ENCODE measurements at regions not wholly inside any gene's neighbourhood (a gene's known extent, or its start where the extent isn't known, plus 50 kb on each side); places are given as distances from the start of the nearest gene placed in this dataset.

GRCh38 chr3:103589770-103590169, 1155.0 kb downstream of the ZPLD1 start:
- Histone ChIP-seq H3K9ac (ENCODE audit: low read length) (no peak overlapping the region), H3K4me3 (ENCODE audit: low read length) (no peak overlapping the region), H3K4me1 (ENCODE audit: control insufficient read depth, insufficient read depth, low read length) (no peaks in the 10 kb centered on the region), H3K9me3 (ENCODE audit: control insufficient read depth, low read length) (no peaks in the 10 kb centered on the region), H3K36me3 (ENCODE audit: control insufficient read depth, insufficient read depth, low read length) (no peaks in the 10 kb centered on the region), H3K27me3 (ENCODE audit: control insufficient read depth, insufficient read depth, low read length) (no peaks in the 10 kb centered on the region)

GRCh38 chr3:103600844-103601243, 1166.0 kb downstream of the ZPLD1 start:
- H3K27me3 ChIP-seq (ENCODE audit: control insufficient read depth, insufficient read depth, low read length) = no peaks in the 10 kb centered on the region
- H3K9me3 ChIP-seq (ENCODE audit: control insufficient read depth, low read length) = no peaks in the 10 kb centered on the region
- H3K36me3 ChIP-seq (ENCODE audit: control insufficient read depth, insufficient read depth, low read length) = no peaks in the 10 kb centered on the region
- no peak overlapping the region for H3K4me3 ChIP-seq (ENCODE audit: low read length)
- H3K9ac ChIP-seq (ENCODE audit: low read length) = no peak overlapping the region
- no peaks in the 10 kb centered on the region for H3K4me1 ChIP-seq (ENCODE audit: control insufficient read depth, insufficient read depth, low read length)

DNA sequence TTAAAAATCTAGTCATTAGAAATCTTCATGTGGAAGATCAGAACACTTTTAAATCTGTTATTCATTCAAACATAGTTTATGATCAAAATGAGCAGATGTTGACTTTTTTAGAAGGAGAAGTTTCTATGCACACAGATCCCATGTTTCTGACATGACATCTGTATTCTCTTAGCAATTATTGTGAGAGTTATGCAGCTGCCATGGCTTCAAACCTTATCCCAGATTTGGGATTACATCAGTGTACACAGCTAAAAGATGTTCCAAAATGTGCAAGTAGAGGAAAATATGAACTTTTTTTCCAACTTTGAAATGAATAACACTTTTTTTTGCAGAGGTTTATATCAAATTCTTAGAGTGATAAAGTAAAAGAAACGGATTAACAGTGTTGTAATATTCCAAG, 1166.9 kb downstream of the ZPLD1 start:
- no peaks in the 10 kb centered on the region for H3K9me3 ChIP-seq (ENCODE audit: control insufficient read depth, low read length)
- no peak overlapping the region for H3K9ac ChIP-seq (ENCODE audit: low read length)
- H3K27me3 ChIP-seq (ENCODE audit: control insufficient read depth, insufficient read depth, low read length) = no peaks in the 10 kb centered on the region

GRCh38 chr3:103609472-103609871, 1174.7 kb downstream of the ZPLD1 start:
- Histone ChIP-seq H3K27me3 (ENCODE audit: control insufficient read depth, insufficient read depth, low read length) (no peaks in the 10 kb centered on the region), H3K36me3 (ENCODE audit: control insufficient read depth, insufficient read depth, low read length) (no peaks in the 10 kb centered on the region), H3K4me3 (ENCODE audit: low read length) (no peak overlapping the region), H3K9me3 (ENCODE audit: control insufficient read depth, low read length) (no peaks in the 10 kb centered on the region), H3K4me1 (ENCODE audit: control insufficient read depth, insufficient read depth, low read length) (no peaks in the 10 kb centered on the region), H3K9ac (ENCODE audit: low read length) (no peak overlapping the region)

More for the DNA sequence above, 1166.9 kb downstream of the ZPLD1 start:
- no peaks in the 10 kb centered on the region for H3K4me1 ChIP-seq (ENCODE audit: control insufficient read depth, insufficient read depth, low read length)
- no peaks in the 10 kb centered on the region for H3K36me3 ChIP-seq (ENCODE audit: control insufficient read depth, insufficient read depth, low read length)
- no peak overlapping the region for H3K4me3 ChIP-seq (ENCODE audit: low read length)

GRCh38 chr3:103613397-103614156, 1178.8 kb downstream of the ZPLD1 start:
- Histone ChIP-seq H3K27me3 (ENCODE audit: control insufficient read depth, insufficient read depth, low read length) (no peaks in the 10 kb centered on the region), H3K9ac (ENCODE audit: low read length) (no peak overlapping the region), H3K4me1 (ENCODE audit: control insufficient read depth, insufficient read depth, low read length) (no peaks in the 10 kb centered on the region), H3K9me3 (ENCODE audit: control insufficient read depth, low read length) (no peaks in the 10 kb centered on the region), H3K36me3 (ENCODE audit: control insufficient read depth, insufficient read depth, low read length) (no peaks in the 10 kb centered on the region), H3K4me3 (ENCODE audit: low read length) (no peak overlapping the region)

GRCh38 chr3:103614719-103615118, 1179.9 kb downstream of the ZPLD1 start:
- no peak overlapping the region for H3K9ac ChIP-seq (ENCODE audit: low read length)
- no peaks in the 10 kb centered on the region for H3K4me1 ChIP-seq (ENCODE audit: control insufficient read depth, insufficient read depth, low read length)
- H3K9me3 ChIP-seq (ENCODE audit: control insufficient read depth, low read length) = no peaks in the 10 kb centered on the region
- H3K27me3 ChIP-seq (ENCODE audit: control insufficient read depth, insufficient read depth, low read length) = no peaks in the 10 kb centered on the region
- no peak overlapping the region for H3K4me3 ChIP-seq (ENCODE audit: low read length)
- no peaks in the 10 kb centered on the region for H3K36me3 ChIP-seq (ENCODE audit: control insufficient read depth, insufficient read depth, low read length)

DNA sequence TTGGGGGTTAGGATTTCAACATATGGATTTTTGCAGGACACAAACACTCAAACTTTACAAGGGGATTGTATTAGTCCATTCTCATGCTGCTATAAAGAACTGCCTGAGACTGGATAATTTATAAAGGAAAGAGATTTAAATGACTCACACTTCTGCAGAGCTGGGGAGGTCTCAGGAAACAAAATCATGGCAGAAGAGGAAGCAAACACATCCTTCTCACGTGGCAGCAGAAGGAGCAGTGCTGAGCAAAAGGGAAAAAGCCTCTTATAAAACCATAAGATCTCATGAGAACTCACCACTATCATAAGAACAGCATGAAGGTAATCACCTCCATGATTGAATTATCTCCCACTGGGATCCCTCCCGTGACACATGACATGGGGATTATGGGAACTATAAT, 1183.1 kb downstream of the ZPLD1 start:
- no peaks in the 10 kb centered on the region for H3K4me1 ChIP-seq (ENCODE audit: control insufficient read depth, insufficient read depth, low read length)
- H3K9me3 ChIP-seq (ENCODE audit: control insufficient read depth, low read length) = no peaks in the 10 kb centered on the region
- H3K9ac ChIP-seq (ENCODE audit: low read length) = no peak overlapping the region
- no peak overlapping the region for H3K4me3 ChIP-seq (ENCODE audit: low read length)
- no peaks in the 10 kb centered on the region for H3K27me3 ChIP-seq (ENCODE audit: control insufficient read depth, insufficient read depth, low read length)
- H3K36me3 ChIP-seq (ENCODE audit: control insufficient read depth, insufficient read depth, low read length) = no peaks in the 10 kb centered on the region

GRCh38 chr3:103624271-103624670, 1189.5 kb downstream of the ZPLD1 start:
- Histone ChIP-seq H3K36me3 (ENCODE audit: control insufficient read depth, insufficient read depth, low read length) (no peaks in the 10 kb centered on the region), H3K4me1 (ENCODE audit: control insufficient read depth, insufficient read depth, low read length) (no peaks in the 10 kb centered on the region), H3K4me3 (ENCODE audit: low read length) (no peak overlapping the region), H3K27me3 (ENCODE audit: control insufficient read depth, insufficient read depth, low read length) (no peaks in the 10 kb centered on the region), H3K9ac (ENCODE audit: low read length) (no peak overlapping the region), H3K9me3 (ENCODE audit: control insufficient read depth, low read length) (no peaks in the 10 kb centered on the region)

DNA sequence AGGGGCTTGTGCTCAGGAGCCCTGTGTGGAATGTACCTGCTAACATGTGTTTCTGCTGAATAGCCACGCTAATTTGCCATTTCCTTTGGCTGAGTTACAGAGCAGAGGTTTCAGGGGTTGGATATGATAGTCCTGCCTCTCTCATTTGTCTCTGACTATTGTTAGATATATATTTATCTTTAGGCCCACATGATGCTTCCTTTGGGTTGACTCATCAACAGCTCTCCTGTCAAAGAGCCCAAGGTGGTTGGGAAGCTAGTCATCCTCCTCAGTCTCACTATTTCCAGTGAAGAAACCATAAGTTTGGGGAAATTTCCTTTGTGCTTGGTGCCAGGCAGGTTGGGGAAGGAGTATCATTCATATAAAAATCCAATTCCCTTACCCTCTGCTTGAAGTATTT, 1194.6 kb downstream of the ZPLD1 start:
- H3K4me3 ChIP-seq (ENCODE audit: low read length) = no peak overlapping the region
- no peaks in the 10 kb centered on the region for H3K36me3 ChIP-seq (ENCODE audit: control insufficient read depth, insufficient read depth, low read length)
- no peaks in the 10 kb centered on the region for H3K4me1 ChIP-seq (ENCODE audit: control insufficient read depth, insufficient read depth, low read length)
- H3K9ac ChIP-seq (ENCODE audit: low read length) = no peak overlapping the region
- peaks cover 4% of the 10 kb centered on the region for H3K9me3 ChIP-seq (ENCODE audit: control insufficient read depth, low read length)
- H3K27me3 ChIP-seq (ENCODE audit: control insufficient read depth, insufficient read depth, low read length) = no peaks in the 10 kb centered on the region

DNA sequence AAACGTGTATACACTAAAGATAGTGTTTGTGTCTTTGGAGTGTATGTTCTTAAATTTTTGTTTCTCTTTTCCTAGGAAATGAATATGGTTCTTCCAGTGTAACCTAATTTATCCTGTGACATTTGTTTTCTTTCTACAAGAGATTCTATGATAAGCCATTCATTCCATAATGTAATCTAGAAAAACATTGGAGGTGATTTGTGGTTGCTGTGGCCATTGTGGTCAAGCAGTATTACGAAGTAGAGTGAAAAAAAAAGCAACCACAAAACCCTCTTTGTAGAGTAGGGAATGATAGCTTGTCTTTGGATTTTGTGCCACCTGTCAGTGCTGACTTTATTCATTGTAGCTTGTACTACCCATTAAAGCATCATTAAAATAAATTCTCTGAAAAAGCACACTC, 1209.6 kb downstream of the ZPLD1 start:
- H3K9ac ChIP-seq (ENCODE audit: low read length) = no peak overlapping the region
- H3K36me3 ChIP-seq (ENCODE audit: control insufficient read depth, insufficient read depth, low read length) = no peaks in the 10 kb centered on the region
- H3K4me3 ChIP-seq (ENCODE audit: low read length) = no peak overlapping the region
- H3K9me3 ChIP-seq (ENCODE audit: control insufficient read depth, low read length) = no peaks in the 10 kb centered on the region
- no peaks in the 10 kb centered on the region for H3K4me1 ChIP-seq (ENCODE audit: control insufficient read depth, insufficient read depth, low read length)
- no peaks in the 10 kb centered on the region for H3K27me3 ChIP-seq (ENCODE audit: control insufficient read depth, insufficient read depth, low read length)

DNA sequence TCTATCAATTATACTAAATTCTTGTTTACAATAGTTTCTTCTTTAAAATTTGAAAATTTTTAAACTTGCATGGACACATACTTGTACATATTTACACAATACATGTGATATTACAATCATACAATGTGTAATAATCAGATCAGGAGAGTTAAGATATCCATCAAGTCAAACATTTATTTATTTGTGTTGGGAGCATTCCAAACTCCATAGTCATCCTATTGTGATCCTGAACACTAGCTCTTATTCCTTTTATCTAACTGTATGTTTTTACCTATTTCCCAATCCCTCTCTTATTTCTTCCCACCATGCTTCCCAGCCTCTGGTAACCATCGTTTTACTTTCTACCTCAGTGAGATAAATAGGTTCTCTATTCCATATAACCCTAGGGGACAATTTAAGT, 1219.2 kb downstream of the ZPLD1 start:
- Histone ChIP-seq H3K4me3 (ENCODE audit: low read length) (no peak overlapping the region), H3K27me3 (ENCODE audit: control insufficient read depth, insufficient read depth, low read length) (no peaks in the 10 kb centered on the region), H3K36me3 (ENCODE audit: control insufficient read depth, insufficient read depth, low read length) (no peaks in the 10 kb centered on the region), H3K9me3 (ENCODE audit: control insufficient read depth, low read length) (no peaks in the 10 kb centered on the region), H3K4me1 (ENCODE audit: control insufficient read depth, insufficient read depth, low read length) (no peaks in the 10 kb centered on the region), H3K9ac (ENCODE audit: low read length) (no peak overlapping the region)

GRCh38 chr3:103657756-103658155, 1222.9 kb downstream of the ZPLD1 start:
- no peaks in the 10 kb centered on the region for H3K36me3 ChIP-seq (ENCODE audit: control insufficient read depth, insufficient read depth, low read length)
- no peaks in the 10 kb centered on the region for H3K4me1 ChIP-seq (ENCODE audit: control insufficient read depth, insufficient read depth, low read length)
- H3K9me3 ChIP-seq (ENCODE audit: control insufficient read depth, low read length) = no peaks in the 10 kb centered on the region
- H3K4me3 ChIP-seq (ENCODE audit: low read length) = no peak overlapping the region
- no peaks in the 10 kb centered on the region for H3K27me3 ChIP-seq (ENCODE audit: control insufficient read depth, insufficient read depth, low read length)
- H3K9ac ChIP-seq (ENCODE audit: low read length) = no peak overlapping the region

DNA sequence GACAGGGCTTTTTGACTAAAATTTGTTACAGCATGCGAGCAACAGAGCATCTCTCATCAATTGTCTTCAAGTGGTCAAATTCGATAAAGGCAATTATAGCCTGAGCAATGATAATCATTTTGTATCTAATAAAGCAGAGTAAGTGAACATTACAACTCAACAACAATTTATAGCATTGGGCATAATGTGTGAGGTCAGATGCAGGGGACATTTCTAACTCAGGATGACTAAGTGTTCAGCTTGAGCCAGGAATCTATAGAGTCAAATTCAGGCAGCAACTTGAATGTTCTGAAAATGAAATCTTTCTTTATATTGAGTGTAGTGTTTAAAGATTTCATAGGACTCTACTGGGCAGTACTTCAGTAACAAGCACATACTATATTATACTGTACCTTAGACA, 1226.0 kb downstream of the ZPLD1 start:
- no peak overlapping the region for H3K4me3 ChIP-seq (ENCODE audit: low read length)
- no peaks in the 10 kb centered on the region for H3K9me3 ChIP-seq (ENCODE audit: control insufficient read depth, low read length)
- H3K36me3 ChIP-seq (ENCODE audit: control insufficient read depth, insufficient read depth, low read length) = no peaks in the 10 kb centered on the region
- H3K27me3 ChIP-seq (ENCODE audit: control insufficient read depth, insufficient read depth, low read length) = no peaks in the 10 kb centered on the region
- no peak overlapping the region for H3K9ac ChIP-seq (ENCODE audit: low read length)
- H3K4me1 ChIP-seq (ENCODE audit: control insufficient read depth, insufficient read depth, low read length) = no peaks in the 10 kb centered on the region
